K562 (cell line): ENCODE measurements at regions not wholly inside any gene's neighbourhood (a gene's known extent, or its start where the extent isn't known, plus 50 kb on each side); places are given as distances from the start of the nearest gene placed in this dataset.

Experiments used
- ATAC-seq: fragments of 200-7000 bp; cut with Tn5 transposase; 3 replicates; pipeline ENCODE4 v1.9.1; 2020; ENCODE audit warnings: moderate library complexity
- BruUV-seq: library from RNA; stranded (reverse); fragments of 400-500 nt; replicated peaks from 2 replicates; lab custom pipeline; 2021; lab: Mats Ljungman, UMichigan
- CTCF ChIA-PET: fragments of 300-600 bp; formaldehyde crosslinking; extraction: SDS; loops from one replicate; lab custom pipeline; 2021; ENCODE audit warnings: low intra/inter-chr PET ratio; lab: Yijun Ruan, JAX
- POLR2A ChIA-PET: fragments of 300-600, 350-650 bp; sonication (Branson Sonifier 250); formaldehyde crosslinking; extraction: SDS; loops from one replicate; lab custom pipeline; 2021; ENCODE audit warnings: antibody characterized with exemption, inconsistent platforms; lab: Yijun Ruan, JAX
- DNase-seq, 4 experiments: peaks; one replicate each; pipeline versions ENCODE4 v3.0.0 to v3.0.0-alpha.2; 2011 to 2018; ENCODE audit warnings: low spot score in 3 of 4, mixed read lengths in 3 of 4; ENCODE audit errors: extremely low read depth in 1 of 4
- FAIRE-seq: peaks from 2 replicates; lab custom pipeline; 2011; peaks lifted over from hg19 to GRCh38; lab: Jason Lieb, UNC
- H2AFZ ChIP-seq: 2 replicates; pipeline ENCODE4 v1.6.0; 2011; ENCODE audit warnings: low read depth, low read length, control low read depth, inconsistent platforms
- H3K27ac ChIP-seq: fragments of 200-600 bp; 3 replicates; pipeline ENCODE4 v1.8.0; 2011; ENCODE audit warnings: low read depth, mild to moderate bottlenecking, control low read depth, inconsistent platforms, low read length, moderate library complexity, mixed read lengths; ENCODE audit errors: extremely low read depth
- H3K27me3 ChIP-seq, 2 experiments: fragments of 300-600 bp in 1 of 2; 2 replicates in 1 of 2; 3 replicates in 1 of 2; pipeline versions ENCODE4 v1.6.0 to v1.8.0; 2011; ENCODE audit warnings: inconsistent platforms in 2 of 2, low read length in 2 of 2, mild to moderate bottlenecking in 1 of 2, mixed read lengths in 1 of 2, moderate library complexity in 1 of 2; ENCODE audit not compliant: control insufficient read depth in 2 of 2, insufficient read depth in 2 of 2
- H3K36me3 ChIP-seq: fragments of 300-600 bp; 3 replicates; pipeline ENCODE4 v1.8.0; 2011; ENCODE audit warnings: mild to moderate bottlenecking, low read length, inconsistent platforms; ENCODE audit not compliant: control insufficient read depth, insufficient read depth
- H3K4me1 ChIP-seq, 2 experiments: fragments of 200-600 bp in 1 of 2; replicated peaks in 1 of 2; 2 replicates in 1 of 2; 3 replicates in 1 of 2; pipeline versions ENCODE4 v1.5.1 to v1.8.0; 2011; ENCODE audit warnings: inconsistent platforms in 2 of 2, low read length in 2 of 2, mild to moderate bottlenecking in 1 of 2, mixed read lengths in 1 of 2, moderate library complexity in 1 of 2; ENCODE audit not compliant: control insufficient read depth in 2 of 2, insufficient read depth in 2 of 2
- H3K4me2 ChIP-seq: 2 replicates; pipeline ENCODE4 v1.6.1; 2011; ENCODE audit warnings: low read length, control low read depth, inconsistent platforms, mixed read lengths; ENCODE audit not compliant: insufficient read depth
- H3K4me3 ChIP-seq: fragments of 200-600 bp; sonication (generic), shearing (Covaris generic); 2 replicates; pipeline ENCODE4 v1.5.1; 2016; ENCODE audit warnings: control low read depth, inconsistent platforms
- H3K79me2 ChIP-seq: fragments of 200-600 bp; 3 replicates; pipeline ENCODE4 v1.8.0; 2011; ENCODE audit warnings: low read length, inconsistent platforms; ENCODE audit not compliant: control insufficient read depth, insufficient read depth
- H3K9ac ChIP-seq, 2 experiments: 2 replicates each; pipeline versions ENCODE4 v1.6.0 to v1.6.1; 2011; ENCODE audit warnings: low read depth in 2 of 2, low read length in 2 of 2, control low read depth in 1 of 2, inconsistent platforms in 1 of 2, mild to moderate bottlenecking in 1 of 2, mixed read lengths in 1 of 2; ENCODE audit not compliant: insufficient read depth in 1 of 2
- H3K9me1 ChIP-seq: one replicate; pipeline ENCODE4 v1.6.0; 2011; ENCODE audit warnings: inconsistent platforms, mild to moderate bottlenecking, low read length, moderate library complexity; ENCODE audit not compliant: control insufficient read depth, insufficient read depth
- H3K9me3 ChIP-seq: replicated peaks from 2 replicates; pipeline ENCODE4 v1.5.1; 2011; ENCODE audit warnings: low read depth, low read length, inconsistent platforms; ENCODE audit not compliant: control insufficient read depth, insufficient read depth
- H4K20me1 ChIP-seq: replicated peaks from 2 replicates; pipeline ENCODE4 v1.6.1; 2011; ENCODE audit warnings: low read length, inconsistent platforms, mixed read lengths; ENCODE audit not compliant: control insufficient read depth, insufficient read depth
- CBX2 ChIP-seq: fragments of 200-600 bp; sonication (generic); IDR thresholded peaks from one replicate; pipeline ENCODE4 v1.6.1; 2012; ENCODE audit warnings: mild to moderate bottlenecking, low read length, inconsistent platforms; ENCODE audit not compliant: insufficient read depth, poor library complexity, severe bottlenecking
- CCNT2 ChIP-seq: IDR thresholded peaks from 2 replicates; pipeline ENCODE4 v1.6.1; 2011; ENCODE audit warnings: borderline replicate concordance, low read depth, mild to moderate bottlenecking, moderate library complexity, mixed read lengths, low read length; ENCODE audit not compliant: insufficient read length; ENCODE audit errors: extremely low read depth
- E2F3 ChIP-seq: fragments of 250-450 bp; sonication (Bioruptor Pico); IDR thresholded peaks from 2 replicates; pipeline ENCODE4 v1.4.0; 2020; ENCODE audit warnings: mild to moderate bottlenecking
- FOXA3 ChIP-seq, 2 experiments: fragments of 450-650 bp in 1 of 2; sonication (generic) in 1 of 2; formaldehyde crosslinking; IDR thresholded peaks in 1 of 2; conservative IDR thresholded peaks in 1 of 2; 2 replicates each; pipeline versions ENCODE4 v1.4.0 to v1.8.0; 2020 to 2022; ENCODE audit warnings: mild to moderate bottlenecking in 2 of 2, missing genetic modification reagents in 1 of 2
- MYBL2 ChIP-seq, 2 experiments: fragments of 450-650 bp in 1 of 2; sonication (generic) in 1 of 2; formaldehyde crosslinking in 1 of 2; IDR thresholded peaks; 2 replicates each; pipeline versions ENCODE4 v1.6.1 to v1.8.1; 2017 to 2022; ENCODE audit warnings: borderline replicate concordance in 1 of 2, inconsistent platforms in 1 of 2, low read depth in 1 of 2, mild to moderate bottlenecking in 1 of 2, missing genetic modification reagents in 1 of 2, moderate library complexity in 1 of 2
- PTTG1 ChIP-seq: fragments of 450-650 bp; IDR thresholded peaks from 2 replicates; pipeline ENCODE4 v1.6.1; 2016; ENCODE audit warnings: low read depth, mild to moderate bottlenecking, missing genetic modification characterization, missing compliant biosample characterization
- RBM14 ChIP-seq: fragments of 200-400 bp; formaldehyde crosslinking; IDR thresholded peaks from 2 replicates; pipeline ENCODE4 v1.6.1; 2018; ENCODE audit warnings: low read depth, mild to moderate bottlenecking, low read length, moderate library complexity, borderline replicate concordance; ENCODE audit not compliant: insufficient read depth
- SMARCA4 ChIP-seq: fragments of 450-650 bp; IDR thresholded peaks from 2 replicates; pipeline ENCODE4 v1.6.1; 2016
- SNAPC5 ChIP-seq: fragments of 250-450 bp; sonication (Bioruptor Pico); IDR thresholded peaks from 2 replicates; pipeline ENCODE4 v1.8.0; 2021; ENCODE audit warnings: moderate library complexity, mild to moderate bottlenecking, inconsistent platforms
- TFAM ChIP-seq: fragments of 250-450 bp; sonication (Bioruptor Pico); conservative IDR thresholded peaks from 2 replicates; pipeline ENCODE4 v1.5.0; 2021; ENCODE audit warnings: mild to moderate bottlenecking, moderate library complexity
- ZMIZ1 ChIP-seq, 2 experiments: fragments of 150-350 bp in 1 of 2; IDR thresholded peaks; 2 replicates each; pipeline ENCODE4 v1.6.1; 2012 to 2016; ENCODE audit warnings: low read depth in 2 of 2, low read length in 2 of 2, mild to moderate bottlenecking in 1 of 2, moderate library complexity in 1 of 2
- ZNF134 ChIP-seq: fragments of 250-450 bp; sonication (Bioruptor Pico); conservative IDR thresholded peaks from 2 replicates; pipeline ENCODE4 v1.4.0; 2020
- ZNF232 ChIP-seq: sonication (generic); formaldehyde crosslinking; IDR thresholded peaks from 2 replicates; pipeline ENCODE4 v1.8.0; 2022; ENCODE audit warnings: mild to moderate bottlenecking, missing genetic modification reagents
- ZNF644 ChIP-seq: fragments of 200-800 bp; sonication (Bioruptor generic); IDR thresholded peaks from 2 replicates; pipeline ENCODE4 v1.6.1; 2016; ENCODE audit warnings: low read depth, missing genetic modification characterization, missing compliant biosample characterization
- ZNF696 ChIP-seq: fragments of 250-450 bp; sonication (Bioruptor Pico); conservative IDR thresholded peaks from 2 replicates; pipeline ENCODE4 v1.4.0; 2020; ENCODE audit warnings: mild to moderate bottlenecking, moderate library complexity
- WGBS: fragments of 100-300 bp; shearing (Covaris generic); methylation state at CpG from one replicate; pipeline ENCODE4 v1.1.6; 2016; ENCODE audit warnings: low coverage, mixed read lengths; ENCODE audit not compliant: insufficient coverage; ENCODE audit errors: missing lambda C conversion rate; 5-methylcytosine and 5-hydroxymethylcytosine counted together
- in situ Hi-C: fragments of 300-500 bp; cut with MboI; formaldehyde crosslinking; loops from 4 replicates; pipeline ENCODE4 v1.15.0; 2018; ENCODE audit warnings: inconsistent platforms, mixed read lengths
- intact Hi-C: fragments of 100-400 bp; cut with micrococcal nuclease; formaldehyde crosslinking; loops from 2 replicates; pipeline ENCODE4 v1.14.2; 2022
- TF ChIP-seq, protein P1 (sequence below): IDR thresholded peaks from 2 replicates; pipeline ENCODE4 v1.6.1; 2014; ENCODE audit warnings: antibody characterized with exemption

DNA sequence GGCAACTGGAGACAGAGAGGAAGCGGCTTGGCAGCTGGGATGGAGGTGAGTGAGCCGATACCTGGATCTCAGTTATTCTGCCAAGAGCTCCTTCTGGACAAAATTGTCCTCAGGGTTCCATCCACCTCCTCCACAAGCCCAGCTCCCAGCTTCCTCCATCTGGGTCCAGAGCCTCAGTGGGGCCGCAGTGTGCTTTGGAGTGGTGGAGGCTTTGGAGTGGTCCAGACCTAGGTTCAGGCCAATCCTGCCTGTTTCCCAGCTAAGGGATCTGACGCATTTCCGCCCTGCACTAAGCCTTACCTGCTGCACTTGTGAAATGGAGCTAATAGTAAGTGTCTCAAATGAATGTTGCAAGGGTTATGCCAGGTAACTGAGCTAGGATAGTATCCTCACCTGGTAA is 355.7 kb upstream of the SHH start (continued):
- no peak for TF ChIP-seq PTTG1
- TF ChIP-seq CBX2: no peak
- no peak for TF ChIP-seq ZNF696 (CRISPR knock-in tag)
- no peak for TF ChIP-seq E2F3
- no peak for TF ChIP-seq SMARCA4
- no peak for TF ChIP-seq CCNT2
- no peak for TF ChIP-seq MYBL2 (IDR thresholded peaks at IDR 0.05; ENCODE audit: low read depth)
- no peak for TF ChIP-seq MYBL2 (CRISPR knock-in tag; IDR thresholded peaks at IDR 0.05; ENCODE audit: borderline replicate concordance)
- TF ChIP-seq SNAPC5: no peak
- no peak for TF ChIP-seq FOXA3 (CRISPR knock-in tag; conservative IDR thresholded peaks at IDR 0.05 in 1 of 2, IDR thresholded peaks at IDR 0.05 in 1 of 2)
- TF ChIP-seq RBM14: no peak
- TF ChIP-seq, all 486 proteins: peak for 0

GRCh38 chr7:156167417-156167807 is 355.1 kb upstream of the SHH start:
- Histone ChIP-seq H2AFZ (no peak overlapping the region), H4K20me1 (peaks cover 4% of the 10 kb centered on the region; the same call in 1 of the 2 replicates), H3K9ac (no peak overlapping the region), H3K27ac (no peak overlapping the region), H3K4me2 (no peak overlapping the region), H3K4me3 (no peak overlapping the region), H3K9me1 (no peaks in the 10 kb centered on the region), H3K79me2 (no peaks in the 10 kb centered on the region), H3K27me3 (peaks cover 15 to 45% of the 10 kb centered on the region in 2 experiments; a peak in 4 of 5 replicates), H3K9me3 (no peaks in the 10 kb centered on the region), H3K4me1 (peaks cover 0 to 10% of the 10 kb centered on the region in 2 experiments; a peak in 1 of 5 replicates), H3K36me3 (no peaks in the 10 kb centered on the region)
- no peak for ATAC-seq
- BruUV-seq: no TSS peak
- no peak for FAIRE-seq
- no peak for DNase-seq
- in situ Hi-C loops: no loop called here
- CTCF ChIA-PET: no interaction called here
- POLR2A ChIA-PET: interaction anchor here (0.6 to 1.2 kb wide), 5 partner anchors 11 to 64 kb away, joined by 3 to 5 read pairs (median 3); no protein-coding TSS in a partner anchor
- WGBS: 4% methylated on average over 10 of the region's 10 CpGs
- intact Hi-C loops: no loop called here
- TF ChIP-seq ZNF134: no peak
- no peak for TF ChIP-seq ZNF644 (tag)
- TF ChIP-seq ZMIZ1 (IDR thresholded peaks at IDR 0.05; ENCODE audit: low read depth in 2 of 2, low read length in 2 of 2): no peak
- TF ChIP-seq TFAM: no peak
- no peak for TF ChIP-seq ZNF232
- TF ChIP-seq, protein P1, sequence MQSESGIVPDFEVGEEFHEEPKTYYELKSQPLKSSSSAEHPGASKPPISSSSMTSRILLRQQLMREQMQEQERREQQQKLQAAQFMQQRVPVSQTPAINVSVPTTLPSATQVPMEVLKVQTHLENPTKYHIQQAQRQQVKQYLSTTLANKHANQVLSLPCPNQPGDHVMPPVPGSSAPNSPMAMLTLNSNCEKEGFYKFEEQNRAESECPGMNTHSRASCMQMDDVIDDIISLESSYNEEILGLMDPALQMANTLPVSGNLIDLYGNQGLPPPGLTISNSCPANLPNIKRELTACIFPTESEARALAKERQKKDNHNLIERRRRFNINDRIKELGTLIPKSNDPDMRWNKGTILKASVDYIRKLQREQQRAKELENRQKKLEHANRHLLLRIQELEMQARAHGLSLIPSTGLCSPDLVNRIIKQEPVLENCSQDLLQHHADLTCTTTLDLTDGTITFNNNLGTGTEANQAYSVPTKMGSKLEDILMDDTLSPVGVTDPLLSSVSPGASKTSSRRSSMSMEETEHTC: no peak
